Brain microvascular endothelial cell (primary cell): ENCODE measurements at regions not wholly inside any gene's neighbourhood (a gene's known extent, or its start where the extent isn't known, plus 50 kb on each side); places are given as distances from the start of the nearest gene placed in this dataset.

Experiments
- DNase-seq: peaks from one replicate; pipeline ENCODE4 v3.0.0-alpha.2; 2020
- H3K27ac ChIP-seq: fragments of 250-450 bp; sonication (Bioruptor Pico); 2 replicates; pipeline ENCODE4 v1.5.1; 2020; ENCODE audit warnings: mild to moderate bottlenecking, moderate library complexity
- H3K27me3 ChIP-seq: fragments of 250-450 bp; sonication (Bioruptor Pico); replicated peaks from 2 replicates; pipeline ENCODE4 v1.5.1; 2020; ENCODE audit warnings: mild to moderate bottlenecking
- H3K36me3 ChIP-seq: fragments of 250-450 bp; sonication (Bioruptor Pico); replicated peaks from 2 replicates; pipeline ENCODE4 v1.5.1; 2020; ENCODE audit warnings: mild to moderate bottlenecking
- H3K4me3 ChIP-seq: 2 replicates; pipeline ENCODE4 v1.5.1; 2011; ENCODE audit warnings: low read depth, mild to moderate bottlenecking, control low read depth, low read length, moderate library complexity
- CTCF ChIP-seq: IDR thresholded peaks from 2 replicates; pipeline ENCODE4 v1.5.1; 2011; ENCODE audit warnings: low read depth, mild to moderate bottlenecking, moderate library complexity, low read length, control low read depth, inconsistent platforms; ENCODE audit errors: missing control alignments
- in situ Hi-C: cut with HindIII; loops from 2 replicates; pipeline ENCODE4 v1.10.0; 2017; ENCODE audit warnings: low sequenced_read_pairs, low pct_ligation_motif_present

DNA sequence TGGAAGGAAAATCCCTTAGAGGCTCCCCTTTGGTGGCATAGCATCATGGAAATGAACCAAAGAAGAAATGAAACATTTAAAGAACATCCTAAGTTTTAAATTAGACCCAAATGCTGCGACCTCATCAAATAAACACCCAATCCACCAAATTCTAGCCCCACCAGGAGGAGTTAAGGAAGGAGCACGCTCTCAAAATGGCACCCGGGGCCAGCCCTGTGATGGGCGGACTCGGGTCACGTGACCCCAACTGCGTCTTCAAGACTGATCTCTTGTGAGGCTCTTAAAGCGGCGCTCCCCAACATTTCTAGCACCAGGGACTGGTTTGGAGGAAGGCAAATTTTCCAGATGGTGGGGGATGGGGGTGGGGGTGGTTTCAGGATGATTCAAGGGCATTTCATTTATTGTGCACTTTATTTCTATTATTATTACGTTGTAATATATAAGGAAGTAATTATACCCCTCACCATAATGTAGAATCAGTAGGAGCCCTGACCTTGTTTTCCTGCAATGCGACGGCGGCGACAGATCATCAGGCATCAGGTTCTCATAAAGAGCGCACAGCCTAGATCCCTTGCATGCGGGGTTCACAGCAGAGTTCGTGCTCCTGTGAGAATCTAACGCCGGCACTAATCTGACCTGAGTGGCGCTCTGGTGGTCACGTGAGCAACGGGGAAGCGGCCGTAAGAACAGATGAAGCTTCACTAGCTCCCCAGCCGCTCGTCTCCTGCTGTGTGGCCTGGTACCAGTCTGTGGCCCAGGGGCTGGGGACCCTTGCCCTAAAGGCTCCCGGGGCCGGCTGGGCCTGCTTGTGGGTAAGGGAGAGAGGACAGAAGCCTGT is 55.3 kb upstream of the SLC22A11 start:
- Histone ChIP-seq H3K4me3 (no peak overlapping the region), H3K36me3 (no peaks in the 10 kb centered on the region), H3K27me3 (peaks cover 3% of the 10 kb centered on the region), H3K27ac (no peak overlapping the region)
- no peak for TF ChIP-seq CTCF
- no peak for DNase-seq
- in situ Hi-C loops: no loop called here

DNA sequence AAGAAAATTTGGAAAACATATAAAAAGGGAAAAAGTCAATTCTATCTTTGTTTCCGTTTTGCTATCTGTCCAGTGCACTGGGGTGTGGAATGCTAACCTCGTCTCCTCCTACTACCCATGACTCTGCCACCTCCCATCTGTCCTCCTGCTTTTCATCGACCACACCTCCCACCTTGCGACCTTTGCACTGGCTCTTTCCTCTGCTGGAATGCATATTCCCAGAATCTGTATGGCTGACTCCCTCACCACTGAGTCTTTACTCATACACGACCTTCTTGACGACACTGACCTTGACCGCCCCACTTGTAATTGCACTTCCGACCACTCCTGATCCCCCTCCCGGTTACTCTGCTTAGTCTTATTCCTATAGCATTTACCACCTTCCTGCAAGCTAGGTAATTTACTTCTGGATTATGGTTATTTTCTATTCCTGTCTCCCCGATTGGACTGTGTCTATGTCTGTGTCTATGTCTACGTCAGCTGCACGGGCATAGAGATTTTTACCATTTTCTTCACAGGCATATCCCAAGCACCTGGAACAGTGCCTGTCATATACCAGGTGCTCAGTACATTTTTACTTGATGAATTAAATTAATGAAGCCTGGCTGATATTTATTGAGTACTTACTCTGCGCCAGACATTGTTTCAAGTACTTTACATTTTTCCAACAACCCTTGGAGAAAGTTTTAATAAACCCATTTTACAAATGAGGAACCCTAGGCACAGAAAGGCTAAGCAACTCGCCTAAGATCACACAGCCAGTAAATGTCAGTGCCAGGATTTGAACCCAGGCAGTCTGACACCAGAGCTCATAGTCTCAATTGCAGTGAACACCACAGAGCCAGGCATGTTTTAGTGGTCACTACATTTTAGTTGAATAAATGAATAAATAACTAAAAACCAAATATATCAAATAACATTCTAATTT is 54.0 kb upstream of the SLC22A11 start:
- in situ Hi-C loops: no loop called here
- no peak for DNase-seq
- peaks cover 5% of the 10 kb centered on the region for H3K27me3 ChIP-seq
- H3K27ac ChIP-seq: no peak overlapping the region
- TF ChIP-seq CTCF: no peak
- H3K36me3 ChIP-seq: no peaks in the 10 kb centered on the region
- no peak overlapping the region for H3K4me3 ChIP-seq

GRCh38 chr11:64502634-64503033 is 53.1 kb upstream of the SLC22A11 start:
- no peak for TF ChIP-seq CTCF
- H3K4me3 ChIP-seq: no peak overlapping the region
- DNase-seq: no peak
- H3K36me3 ChIP-seq: no peaks in the 10 kb centered on the region
- H3K27ac ChIP-seq: no peak overlapping the region
- in situ Hi-C loops: no loop called here
- H3K27me3 ChIP-seq: peaks cover 5% of the 10 kb centered on the region

- in situ Hi-C loops: no loop called here
- Histone ChIP-seq H3K27ac (no peak overlapping the region), H3K36me3 (no peaks in the 10 kb centered on the region), H3K27me3 (peaks cover 5% of the 10 kb centered on the region), H3K4me3 (no peak overlapping the region)
- no peak for DNase-seq
- no peak for TF ChIP-seq CTCF
These were observed 52.5 kb upstream of the SLC22A11 start for GRCh38 chr11:64503186-64503753.

DNA sequence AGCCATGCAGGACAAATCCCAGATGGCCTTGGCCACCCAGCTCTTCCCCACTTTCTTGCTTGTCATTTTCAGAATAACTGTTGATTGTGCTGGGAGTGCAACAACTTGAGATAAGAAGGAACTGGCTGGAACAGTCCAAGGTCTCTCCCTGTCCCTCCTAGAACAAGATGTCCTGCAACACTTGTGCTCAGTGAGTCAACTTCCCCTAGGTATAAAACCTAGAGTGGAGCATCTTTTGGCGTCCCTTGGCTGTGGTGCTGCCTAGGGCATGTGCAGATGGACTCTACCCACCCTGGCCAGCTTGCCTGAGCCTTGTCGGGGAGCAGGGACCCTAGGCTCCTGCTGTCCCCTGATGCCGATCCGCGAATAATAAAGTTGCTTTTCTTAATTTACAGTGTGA is 50.7 kb upstream of the SLC22A11 start:
- H3K27ac ChIP-seq: no peak overlapping the region
- H3K27me3 ChIP-seq: peaks cover 5% of the 10 kb centered on the region
- in situ Hi-C loops: no loop called here
- DNase-seq: no peak
- TF ChIP-seq CTCF: no peak
- H3K36me3 ChIP-seq: no peaks in the 10 kb centered on the region
- H3K4me3 ChIP-seq: no peak overlapping the region
